HG02571 (cell line): ENCODE measurements at regions not wholly inside any gene's neighbourhood (a gene's known extent, or its start where the extent isn't known, plus 50 kb on each side); places are given as distances from the start of the nearest gene placed in this dataset.

ENCODE experiments used
- ATAC-seq: cut with Tn5 transposase; IDR thresholded peaks from one replicate; pipeline ENCODE4 v1.9.1; 2021; ENCODE audit warnings: mild to moderate bottlenecking, moderate library complexity; ENCODE audit not compliant: unreplicated experiment

- no peak for ATAC-seq
Observed at GRCh38 chr19:31908496-31909225, 436.7 kb upstream of the ZNF507 start.

DNA sequence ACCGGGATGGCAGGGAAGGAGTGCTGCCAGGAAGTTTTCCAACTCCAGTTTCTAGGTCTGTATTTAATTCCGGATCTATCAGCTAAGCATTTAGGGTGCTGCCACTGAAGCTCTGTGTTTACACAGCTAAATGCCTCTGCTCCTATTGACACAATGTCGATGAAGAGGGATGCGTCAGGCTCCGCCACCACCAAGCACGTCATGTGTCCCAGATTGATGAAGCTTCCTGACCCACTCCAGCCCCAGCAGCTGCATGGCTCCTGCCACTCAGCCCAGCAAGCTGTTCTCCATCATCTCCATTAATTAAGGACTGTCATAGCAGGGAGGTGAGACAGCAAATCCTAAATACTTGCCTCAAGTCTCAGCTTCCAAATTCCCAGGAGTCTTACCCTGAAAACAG lies 435.2 kb upstream of the ZNF507 start:
- no peak for ATAC-seq

DNA sequence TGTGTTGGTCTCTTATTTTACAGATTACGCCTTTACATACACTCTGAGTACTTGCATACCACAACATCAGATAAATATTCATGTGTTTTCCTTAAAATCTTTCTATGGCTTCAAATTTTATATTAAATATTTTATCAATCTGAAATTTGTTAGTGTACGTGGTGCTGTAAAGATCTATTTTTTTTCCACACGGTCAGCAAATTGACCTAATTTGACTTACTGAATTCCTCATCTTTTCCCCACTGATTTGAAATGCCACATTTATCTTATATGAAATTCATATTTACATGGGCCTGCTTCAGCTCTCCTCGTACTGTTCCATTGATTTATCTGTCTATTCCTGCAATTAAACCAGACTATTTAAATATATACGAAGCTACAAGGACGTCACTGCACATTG lies 433.8 kb upstream of the ZNF507 start:
- ATAC-seq: no peak

DNA sequence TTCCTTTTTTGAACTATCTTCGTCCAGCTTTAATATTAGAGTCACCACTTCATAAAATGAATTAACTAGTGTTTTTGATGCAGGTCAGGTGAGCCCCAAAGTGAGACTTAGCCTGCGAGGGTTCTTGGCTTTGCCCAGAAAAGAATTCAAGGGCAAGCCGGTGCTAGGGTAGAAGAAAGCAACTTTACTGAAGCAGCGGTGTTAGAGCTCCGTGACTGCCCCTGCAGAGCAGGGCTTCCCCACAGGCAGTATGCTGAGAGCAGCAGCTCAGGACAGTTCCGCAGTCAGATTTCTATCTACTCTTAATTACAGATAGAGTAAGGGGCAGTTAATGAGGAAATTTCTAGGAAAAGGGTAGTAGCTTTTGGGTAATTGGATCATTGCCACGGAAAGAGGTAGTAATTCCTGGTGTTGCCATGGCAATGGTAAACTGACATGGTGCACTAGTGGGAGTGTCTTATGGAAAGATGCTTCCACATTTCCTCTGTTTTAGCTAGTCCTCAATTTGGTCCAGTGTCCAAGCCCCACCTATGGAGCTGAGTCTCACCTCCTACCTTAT lies 432.2 kb upstream of the ZNF507 start:
- ATAC-seq: no peak

DNA sequence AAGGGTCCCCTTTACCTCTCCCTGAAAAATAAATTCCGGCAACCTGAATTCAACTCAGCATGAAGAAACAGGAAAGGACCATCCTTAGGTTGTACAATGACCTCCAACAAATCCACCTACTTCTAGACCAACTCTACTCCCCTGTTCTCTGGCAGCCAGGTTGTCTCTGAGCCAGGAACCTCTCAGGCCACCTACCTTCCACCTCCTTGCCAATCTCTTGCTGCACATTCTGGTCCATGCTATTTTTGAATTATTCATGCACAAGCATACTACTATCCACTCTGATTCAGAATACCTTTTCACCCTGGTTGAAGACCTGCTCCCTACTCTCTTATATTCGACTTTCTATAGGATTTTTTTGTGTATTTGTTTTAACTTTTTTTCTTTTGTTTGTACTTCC lies 415.0 kb upstream of the ZNF507 start:
- ATAC-seq: no peak

GRCh38 chr19:31937983-31938382 lies 407.4 kb upstream of the ZNF507 start:
- ATAC-seq: no peak

- ATAC-seq: no peak
Observed at GRCh38 chr19:31938675-31939074, 406.7 kb upstream of the ZNF507 start.

- no peak for ATAC-seq
Observed at GRCh38 chr19:31940396-31940795, 405.0 kb upstream of the ZNF507 start.

DNA sequence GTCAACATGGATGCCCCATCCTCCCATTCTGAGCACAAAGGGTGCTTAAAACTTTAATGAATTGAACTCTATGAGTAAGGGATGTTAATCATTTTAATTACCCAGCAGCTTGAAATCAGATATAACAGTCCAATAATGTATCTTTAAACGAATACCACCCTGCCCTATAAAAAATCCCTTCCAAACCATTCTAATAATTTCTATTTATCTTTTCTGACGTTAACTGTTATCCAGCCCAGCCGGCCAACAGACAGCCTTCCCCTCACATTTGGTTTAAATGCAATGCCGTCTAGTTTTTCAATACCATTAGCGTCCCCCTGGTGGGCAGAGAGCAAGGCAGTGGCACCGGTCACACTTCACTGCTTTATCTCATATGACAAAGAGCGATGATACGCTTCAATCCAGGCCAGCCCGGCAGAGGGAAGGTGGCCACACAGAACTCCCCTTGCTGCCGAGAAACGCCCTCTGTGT lies 402.2 kb upstream of the ZNF507 start:
- ATAC-seq: no peak

DNA sequence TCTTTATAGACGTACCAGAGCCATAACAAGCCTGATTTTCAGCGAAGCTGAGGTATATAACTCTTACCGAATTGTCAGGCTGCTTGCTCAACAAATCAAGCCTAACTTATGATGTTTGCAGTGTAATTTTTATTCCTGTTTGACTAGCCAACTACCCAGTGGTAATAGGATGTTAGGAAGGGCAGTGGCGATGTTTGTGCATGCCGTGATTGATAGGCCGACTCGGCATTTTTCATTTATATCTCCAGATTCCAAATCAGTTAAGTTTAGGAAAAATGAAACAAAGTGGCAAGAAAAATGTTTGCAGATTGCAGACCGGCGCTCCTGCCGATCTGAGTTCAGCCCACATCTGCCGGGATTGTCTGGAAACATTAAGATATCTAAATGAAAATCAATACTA lies 401.6 kb upstream of the ZNF507 start:
- no peak for ATAC-seq

DNA sequence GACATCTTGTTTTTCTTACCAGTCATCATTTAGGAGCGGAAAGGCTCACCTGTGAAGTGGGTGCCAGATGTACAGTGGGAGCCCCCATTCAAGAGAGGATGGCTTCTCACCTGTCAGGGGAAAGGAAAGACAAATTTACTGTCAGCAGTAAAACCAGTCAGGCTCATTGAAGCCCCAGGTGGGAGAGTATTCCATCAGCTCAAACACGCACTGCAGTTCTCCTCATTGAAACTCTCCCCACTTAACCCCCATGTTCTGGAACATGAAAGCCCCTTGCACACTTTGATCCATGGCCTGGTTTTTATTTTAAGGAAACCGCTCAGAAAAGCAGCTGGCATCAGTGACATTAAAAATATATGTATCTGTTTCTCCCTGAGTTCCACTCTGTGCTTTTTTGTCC lies 401.1 kb upstream of the ZNF507 start:
- no peak for ATAC-seq

- ATAC-seq: no peak
Observed at GRCh38 chr19:31946491-31946890, 398.9 kb upstream of the ZNF507 start.

DNA sequence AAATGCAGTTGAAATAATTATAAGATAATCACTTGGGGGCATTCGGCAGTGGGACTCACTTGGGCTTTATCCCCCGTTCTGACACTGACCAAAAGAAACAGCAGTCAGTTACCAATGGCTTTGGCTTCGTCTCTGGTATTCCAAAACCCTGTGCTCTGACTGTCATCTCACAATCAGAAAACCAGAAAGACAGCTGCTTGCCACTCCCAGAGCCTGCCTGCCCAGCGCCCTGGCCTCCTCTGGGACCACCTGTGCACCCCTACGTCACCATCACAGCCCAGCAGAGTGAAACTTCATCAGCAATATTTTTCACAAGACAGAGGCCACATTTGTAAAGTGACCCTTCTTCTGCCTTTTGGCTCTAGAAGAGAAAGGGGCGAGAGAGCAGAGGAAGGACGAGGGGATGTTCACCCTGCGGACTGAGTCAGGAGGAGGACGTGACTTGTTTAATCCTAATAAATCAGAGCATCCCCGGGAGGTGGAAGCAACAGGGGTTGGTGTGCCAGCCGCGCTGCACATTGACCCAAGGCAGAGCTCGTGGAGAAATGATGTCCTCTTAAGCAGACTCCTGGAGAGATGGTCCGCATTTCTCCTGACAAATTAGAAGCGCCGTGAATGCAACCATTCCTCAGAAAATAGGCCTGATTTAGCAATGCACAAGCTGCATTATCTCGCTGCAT lies 397.8 kb upstream of the ZNF507 start:
- ATAC-seq: no peak

- no peak for ATAC-seq
Observed at GRCh38 chr19:31952693-31953092, 392.7 kb upstream of the ZNF507 start.

DNA sequence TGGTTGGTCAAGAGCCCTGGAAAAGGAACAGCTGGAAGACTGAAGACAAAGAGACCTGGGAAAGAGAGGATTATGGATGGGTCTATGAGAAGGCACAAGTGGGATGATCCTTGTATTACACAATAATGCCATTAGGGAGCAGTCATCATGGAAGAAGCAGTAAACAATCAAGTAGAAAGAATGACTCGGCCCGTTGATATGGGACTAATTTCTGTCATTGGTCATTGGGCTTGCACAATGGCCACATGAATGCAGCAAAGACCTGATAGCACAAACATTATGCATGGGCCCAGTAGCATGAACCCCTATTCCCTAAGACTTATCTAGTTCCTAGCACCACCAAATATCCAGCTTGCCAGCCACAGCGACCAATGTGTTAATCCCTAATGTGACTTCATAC lies 390.3 kb upstream of the ZNF507 start:
- ATAC-seq: no peak

GRCh38 chr19:31955884-31956283 lies 389.5 kb upstream of the ZNF507 start:
- no peak for ATAC-seq

- ATAC-seq: no peak
Observed at GRCh38 chr19:31956771-31957392, 388.5 kb upstream of the ZNF507 start.

DNA sequence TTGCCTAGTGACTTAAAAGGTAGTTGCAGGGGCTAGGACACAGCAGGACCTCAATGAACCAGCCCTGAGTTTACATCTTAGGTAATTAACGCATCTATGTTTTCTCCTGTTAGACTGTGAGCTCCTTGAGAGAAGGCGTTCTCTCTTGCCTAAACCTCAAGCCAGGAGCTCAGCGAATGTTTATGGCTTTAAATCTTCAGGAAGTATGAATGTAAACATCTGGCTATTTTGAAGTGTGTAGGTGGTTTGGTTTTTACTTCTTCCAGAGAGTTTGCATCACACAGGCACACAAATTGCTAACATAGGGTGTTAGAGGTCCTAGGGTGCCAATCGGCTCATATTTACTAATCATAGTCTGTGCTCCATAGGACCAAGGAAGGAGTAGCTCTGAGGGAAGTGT lies 387.7 kb upstream of the ZNF507 start:
- ATAC-seq: no peak

DNA sequence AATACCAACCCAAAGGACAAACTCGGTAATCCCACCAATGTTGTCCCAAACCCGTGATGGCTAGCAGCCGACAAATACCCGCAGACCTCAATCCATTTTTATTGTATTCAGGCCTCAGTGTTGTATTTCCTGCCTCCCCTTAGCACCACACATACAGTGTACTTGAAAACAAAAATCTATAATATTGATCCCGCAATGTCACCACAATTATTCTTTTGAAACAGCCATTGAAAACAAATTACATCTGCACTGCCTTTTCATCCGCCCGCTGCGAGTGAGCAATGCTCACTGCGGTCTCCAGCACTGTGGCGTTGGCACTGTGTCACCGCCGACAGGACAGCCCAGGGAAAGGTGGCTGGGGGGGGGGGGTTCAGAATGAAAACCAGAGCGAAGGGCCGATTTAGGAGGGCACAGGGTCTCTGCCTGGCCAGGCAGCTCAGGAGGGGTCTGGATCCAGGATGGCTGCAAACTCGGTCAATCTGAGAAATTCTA lies 385.8 kb upstream of the ZNF507 start:
- no peak for ATAC-seq

DNA sequence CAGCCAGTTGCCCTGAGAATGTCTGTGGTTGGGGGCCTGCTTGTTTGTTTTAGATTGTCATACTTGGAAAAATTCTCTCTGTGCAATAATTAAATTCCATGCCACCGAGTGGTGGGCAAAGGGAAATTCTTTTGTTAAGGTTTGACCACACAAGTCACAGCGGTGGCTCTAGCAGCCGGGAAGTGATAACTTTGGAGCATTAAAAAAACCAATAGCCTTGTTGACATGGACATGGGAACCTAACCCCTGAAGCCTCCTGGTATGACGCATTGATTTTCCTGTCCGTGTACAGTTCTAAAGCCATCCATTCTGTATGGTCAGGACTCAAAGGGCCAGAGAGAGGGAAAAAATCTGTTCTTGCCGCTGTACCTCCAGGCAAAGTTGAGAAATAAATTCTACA lies 384.9 kb upstream of the ZNF507 start:
- no peak for ATAC-seq

DNA sequence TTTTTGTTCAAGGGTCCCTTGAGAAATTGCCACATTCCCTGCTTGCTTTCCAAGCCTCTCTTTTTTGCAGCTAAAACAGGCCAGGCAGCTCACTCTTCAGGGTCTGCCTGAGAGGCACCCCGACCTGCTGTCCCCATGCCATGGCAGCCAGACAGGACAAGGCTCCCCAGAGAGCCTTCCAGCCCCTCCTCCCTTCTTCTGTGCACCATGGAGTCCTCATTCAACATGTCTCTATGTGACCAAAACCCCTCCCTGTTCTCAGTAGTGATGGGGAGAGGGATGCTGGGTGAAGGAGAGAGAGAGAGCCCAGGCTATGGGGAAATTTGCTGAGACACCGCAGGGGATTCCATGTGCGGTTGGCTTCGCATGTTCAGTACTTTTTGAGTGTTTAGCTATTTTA lies 384.2 kb upstream of the ZNF507 start:
- no peak for ATAC-seq

DNA sequence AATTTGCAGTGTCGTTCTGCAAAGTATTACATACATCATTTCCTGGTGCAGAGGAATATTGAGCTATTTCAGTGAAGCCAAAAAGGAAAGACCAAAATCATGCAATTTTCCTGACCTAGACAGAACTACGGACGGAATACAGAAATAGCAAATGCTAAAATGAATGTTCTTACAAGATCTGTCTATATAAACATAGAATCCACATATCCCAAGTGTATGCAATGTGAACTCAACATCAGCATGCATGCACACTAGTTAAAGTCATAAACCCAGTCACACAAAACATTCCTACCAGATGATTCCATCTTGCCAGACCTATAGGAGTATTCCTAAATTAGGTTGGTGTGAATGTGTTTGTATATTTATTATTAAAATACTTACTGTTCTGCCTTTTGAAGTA lies 383.7 kb upstream of the ZNF507 start:
- ATAC-seq: no peak
